ENCODE measurements at regions not wholly inside any gene's neighbourhood (a gene's known extent, or its start where the extent isn't known, plus 50 kb on each side); places are given as distances from the start of the nearest gene placed in this dataset.

DNA sequence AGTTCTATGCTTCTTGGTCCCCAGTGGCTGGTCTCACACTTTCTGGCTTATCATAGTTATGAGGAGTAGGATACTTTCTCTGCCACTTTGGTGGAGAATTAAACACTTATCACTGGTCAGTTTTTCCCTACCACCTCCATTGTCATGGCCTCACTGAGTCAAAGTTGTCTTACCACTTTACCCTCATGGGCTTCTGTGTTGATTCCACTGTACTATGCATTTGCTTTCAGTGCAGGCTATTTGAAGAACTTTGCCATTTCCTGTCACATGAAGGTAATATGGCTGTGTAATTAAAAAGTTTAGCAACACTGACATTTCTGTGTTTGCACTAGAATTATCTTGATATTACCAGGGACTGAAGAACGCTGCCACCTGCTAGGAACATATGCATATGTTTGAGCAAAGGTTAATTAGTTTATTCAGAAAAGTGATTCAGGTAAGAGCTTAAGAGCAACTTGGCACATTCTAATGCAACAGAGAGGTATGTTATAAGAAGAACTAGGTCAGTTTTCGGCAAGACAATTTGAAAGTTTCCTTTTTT lies 377.3 kb downstream of the PDCD6IP start:
- TF ChIP-seq EZH2 (IDR thresholded peaks at IDR 0.05; ENCODE audit: borderline replicate concordance, low read depth, low read length, severe bottlenecking) (no peak), POLR2AphosphoS5 (IDR thresholded peaks at IDR 0.05; ENCODE audit: insufficient read depth, low read depth, low read length) (no peak), POLR2A (IDR thresholded peaks at IDR 0.05; ENCODE audit: low read depth, low read length) (no peak), MYC (IDR thresholded peaks at IDR 0.05; ENCODE audit: low read depth, low read length) (no peak)
- TF ChIP-seq, protein P1, sequence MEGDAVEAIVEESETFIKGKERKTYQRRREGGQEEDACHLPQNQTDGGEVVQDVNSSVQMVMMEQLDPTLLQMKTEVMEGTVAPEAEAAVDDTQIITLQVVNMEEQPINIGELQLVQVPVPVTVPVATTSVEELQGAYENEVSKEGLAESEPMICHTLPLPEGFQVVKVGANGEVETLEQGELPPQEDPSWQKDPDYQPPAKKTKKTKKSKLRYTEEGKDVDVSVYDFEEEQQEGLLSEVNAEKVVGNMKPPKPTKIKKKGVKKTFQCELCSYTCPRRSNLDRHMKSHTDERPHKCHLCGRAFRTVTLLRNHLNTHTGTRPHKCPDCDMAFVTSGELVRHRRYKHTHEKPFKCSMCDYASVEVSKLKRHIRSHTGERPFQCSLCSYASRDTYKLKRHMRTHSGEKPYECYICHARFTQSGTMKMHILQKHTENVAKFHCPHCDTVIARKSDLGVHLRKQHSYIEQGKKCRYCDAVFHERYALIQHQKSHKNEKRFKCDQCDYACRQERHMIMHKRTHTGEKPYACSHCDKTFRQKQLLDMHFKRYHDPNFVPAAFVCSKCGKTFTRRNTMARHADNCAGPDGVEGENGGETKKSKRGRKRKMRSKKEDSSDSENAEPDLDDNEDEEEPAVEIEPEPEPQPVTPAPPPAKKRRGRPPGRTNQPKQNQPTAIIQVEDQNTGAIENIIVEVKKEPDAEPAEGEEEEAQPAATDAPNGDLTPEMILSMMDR (IDR thresholded peaks at IDR 0.05; ENCODE audit: extremely low read depth in 1 of 2, insufficient read depth in 1 of 2, low read depth in 1 of 2, low read length in 2 of 2), result no peak

Data from endothelial cell of umbilical vein (primary cell).